COR-L47 (cell line): ENCODE measurements at regions not wholly inside any gene's neighbourhood (a gene's known extent, or its start where the extent isn't known, plus 50 kb on each side); places are given as distances from the start of the nearest gene placed in this dataset.
"Not testable (repeated sequence)": the region's sequence is repeated elsewhere in the genome, so short reads cannot be mapped to it uniquely, and the experiment has no call there.

Experiments
- DNase-seq: peaks from one replicate; lab custom pipeline; 2025; lab: John Stamatoyannopoulos, UW

DNA sequence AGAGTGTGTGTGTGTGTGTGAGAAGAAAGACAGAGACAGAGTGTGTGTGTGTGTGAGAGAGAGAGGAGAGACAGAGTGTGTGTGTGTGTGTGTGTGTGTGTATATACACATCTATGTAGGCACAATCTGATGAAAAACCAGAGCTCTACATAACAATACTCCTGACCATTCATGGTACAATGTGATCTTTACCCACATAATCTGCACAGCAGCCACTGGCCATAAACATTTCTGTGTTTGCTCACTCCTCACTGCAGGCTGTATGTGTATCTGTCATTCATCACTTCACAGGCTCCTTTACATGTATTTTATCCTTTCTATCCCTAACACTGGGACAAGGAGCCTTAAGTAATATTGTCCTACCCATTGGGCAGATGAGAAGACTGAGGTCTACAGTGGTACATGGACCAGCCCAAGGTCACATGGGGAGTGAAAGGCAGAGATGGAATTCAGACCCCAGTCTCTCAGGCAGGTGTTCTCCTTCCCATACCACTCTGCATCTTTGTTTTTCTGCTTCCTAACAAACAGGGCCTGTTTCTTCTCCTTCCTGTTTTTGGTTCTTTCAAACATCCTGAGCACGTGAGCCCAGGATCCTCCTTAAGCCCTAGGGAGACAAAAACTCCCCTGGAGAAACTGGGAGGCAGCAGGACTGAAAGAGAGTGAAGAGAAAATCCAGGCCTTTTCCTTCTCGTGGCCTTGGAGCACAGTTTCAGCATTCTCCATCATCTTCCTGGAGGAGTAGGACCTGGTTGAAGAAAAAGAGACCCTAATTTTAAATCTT lies 201.7 kb upstream of the MSX2 start:
- DNase-seq: no peak

DNA sequence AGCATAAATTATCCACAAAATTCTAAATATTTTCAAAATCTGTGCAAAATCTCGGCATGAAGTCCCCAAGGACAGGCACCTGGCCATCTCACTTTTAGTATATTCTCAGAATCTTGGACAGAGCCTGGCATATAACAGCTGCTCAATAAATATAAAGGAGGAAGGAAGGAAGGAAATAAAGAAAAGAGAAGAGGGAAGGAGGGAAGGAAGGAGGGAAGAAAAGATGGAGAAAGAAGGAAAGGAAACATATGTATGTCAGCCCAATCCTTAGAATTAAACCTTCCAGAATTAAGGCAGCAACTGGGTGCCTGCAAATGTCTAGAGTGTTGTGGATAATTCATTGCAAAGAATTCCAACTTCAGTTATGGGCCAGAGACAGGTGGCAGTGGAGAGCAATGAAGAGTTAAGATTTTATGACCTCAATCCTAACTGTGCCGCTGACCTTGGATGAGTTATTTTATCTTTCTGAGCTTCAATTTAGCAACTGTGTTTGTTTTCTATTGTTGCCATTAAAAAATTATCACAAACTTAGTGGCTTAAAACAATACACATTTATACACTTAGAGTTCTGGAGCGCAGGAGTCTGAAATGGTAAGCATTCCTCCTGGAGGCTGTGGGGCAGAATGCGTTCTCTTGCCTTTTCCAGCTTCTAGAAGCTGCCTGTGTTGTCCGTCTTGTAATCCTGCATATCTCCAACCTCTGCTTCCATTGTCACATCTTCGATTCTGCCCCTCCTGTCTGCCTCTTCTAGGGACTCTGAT lies 200.9 kb upstream of the MSX2 start:
- no peak for DNase-seq

DNA sequence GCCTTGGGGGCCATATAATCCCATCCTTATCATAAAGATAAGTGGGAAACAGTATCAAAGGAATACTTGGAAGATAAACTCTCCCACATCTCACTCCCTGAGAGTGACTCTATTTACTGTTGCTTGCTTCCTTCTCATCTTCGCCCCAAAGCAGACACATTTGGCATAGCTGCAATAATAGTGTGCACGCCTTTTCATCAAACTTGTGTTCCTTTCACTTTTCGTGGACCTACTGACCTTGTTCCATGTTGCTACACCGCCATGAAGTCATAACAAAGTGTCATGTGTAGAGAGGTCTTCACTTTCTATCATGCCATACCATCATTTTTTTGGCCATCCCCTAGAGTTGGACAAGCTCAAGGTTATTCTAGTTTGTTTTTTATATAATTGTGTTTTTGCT lies 200.0 kb upstream of the MSX2 start:
- no peak for DNase-seq

DNA sequence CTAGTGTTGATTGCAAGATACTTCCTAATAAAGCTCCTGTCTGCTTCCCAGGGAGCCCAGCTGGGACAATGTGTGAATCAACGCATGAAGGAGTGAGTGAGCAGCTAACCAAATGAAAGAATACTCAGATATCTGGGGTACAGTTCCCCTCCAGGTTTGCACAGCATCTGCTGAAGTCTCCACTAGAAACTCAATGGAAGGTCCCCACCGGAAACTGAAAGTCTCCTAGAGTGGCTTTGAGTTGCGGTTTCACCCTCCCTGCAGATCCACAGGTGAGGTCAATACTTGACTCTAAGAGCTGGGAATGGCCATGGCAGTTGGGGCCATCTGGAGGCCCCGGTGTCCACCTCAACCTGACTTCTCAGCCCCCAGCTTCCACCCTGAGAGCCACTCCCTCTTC lies 198.2 kb upstream of the MSX2 start:
- DNase-seq: no peak

DNA sequence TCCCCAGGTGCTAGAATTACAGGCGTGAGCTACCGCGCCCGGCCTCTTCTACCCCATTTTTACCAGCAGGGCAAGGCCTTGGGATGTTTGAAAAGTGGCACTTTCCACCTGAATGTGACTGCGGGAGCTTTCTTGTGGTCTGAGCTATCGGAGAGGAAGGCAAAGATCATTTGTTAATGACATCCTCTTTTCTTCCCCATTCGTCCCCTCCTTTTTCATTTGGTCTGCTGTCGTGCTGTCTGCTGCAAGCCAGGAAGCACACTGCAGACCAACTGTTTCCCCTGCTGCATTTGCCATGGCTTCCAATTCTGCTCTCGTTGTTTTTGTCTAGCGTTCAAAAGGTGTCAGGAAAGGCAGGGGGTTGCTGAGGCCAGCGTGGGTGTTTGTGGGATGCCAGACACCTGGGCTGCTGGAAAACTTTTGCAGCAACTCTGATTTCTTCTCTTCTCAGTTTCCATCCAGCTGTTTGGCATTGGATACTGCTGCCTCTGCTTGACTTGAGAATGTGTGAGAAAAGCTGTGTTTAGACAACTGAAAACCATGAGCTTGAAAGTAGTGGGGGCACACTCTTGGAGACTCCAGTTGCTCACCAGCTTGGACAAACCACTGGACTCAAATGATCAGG lies 196.4 kb upstream of the MSX2 start:
- DNase-seq: no peak

DNA sequence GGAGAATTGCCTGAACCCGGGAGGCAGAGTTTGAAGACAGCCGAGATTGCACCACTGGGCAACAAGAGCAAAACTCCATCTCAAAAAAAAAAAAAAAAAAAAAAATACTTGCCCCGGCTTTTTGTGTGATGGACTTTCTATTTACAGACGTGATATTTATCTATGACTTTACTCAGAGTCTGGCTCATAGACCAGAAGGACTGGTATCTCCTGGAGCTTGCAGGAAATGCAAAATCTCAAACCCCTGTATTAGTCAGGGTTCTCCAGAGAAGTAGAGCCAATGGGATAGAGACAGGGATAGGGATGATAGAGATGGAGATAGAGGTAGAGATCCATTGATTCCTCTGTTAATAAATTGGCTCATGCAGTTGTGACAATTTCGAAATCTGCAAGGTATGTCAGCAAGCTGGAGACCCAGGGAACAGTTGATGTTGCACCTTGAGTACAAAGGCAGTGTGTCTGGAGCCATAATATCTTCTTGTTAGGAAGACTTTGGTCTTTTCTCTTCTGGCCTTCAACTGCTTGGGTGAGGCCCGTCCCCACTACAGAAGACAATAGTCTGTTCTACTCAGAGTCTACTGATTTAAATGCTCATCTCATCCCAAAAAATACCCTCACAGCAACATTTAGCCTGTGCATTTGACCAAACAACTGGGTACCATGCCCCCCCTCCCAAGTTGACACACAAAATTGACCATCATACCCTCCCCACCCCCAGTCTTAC lies 195.4 kb upstream of the MSX2 start:
- no peak for DNase-seq

DNA sequence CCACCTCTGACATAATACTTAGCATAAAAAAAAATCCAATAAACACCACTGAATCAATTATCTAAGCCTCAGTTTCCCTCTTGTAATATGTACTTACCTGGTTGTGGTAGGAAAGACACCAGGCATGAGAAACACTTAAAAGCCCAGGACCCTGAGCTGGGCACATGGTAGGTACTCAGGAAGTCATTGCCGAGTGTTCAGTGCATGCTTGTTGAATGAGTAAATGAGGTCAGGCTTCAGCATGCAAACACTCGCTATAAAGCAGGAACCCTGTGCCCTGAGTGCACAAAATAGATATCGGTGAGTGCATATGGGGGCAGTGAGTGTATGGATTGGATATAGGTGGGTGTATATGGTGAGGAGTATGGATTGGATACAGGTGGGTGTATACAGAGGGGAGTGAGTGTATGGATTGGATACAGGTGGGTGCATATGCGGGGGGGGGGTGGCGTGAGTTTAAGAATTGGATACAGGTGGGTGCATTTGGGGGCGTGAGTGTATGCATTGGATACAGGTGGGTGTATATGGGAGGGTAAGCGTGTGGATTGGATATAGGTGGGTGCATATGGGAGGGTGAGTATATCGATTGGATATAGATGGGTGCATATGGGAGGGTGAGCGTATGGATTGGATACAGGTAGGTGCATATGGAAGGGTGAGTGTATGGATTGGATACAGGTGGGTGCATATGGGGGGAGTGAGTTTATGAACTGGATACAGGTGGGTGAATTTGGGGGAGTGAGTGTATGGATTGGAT lies 194.3 kb upstream of the MSX2 start:
- no peak for DNase-seq

DNA sequence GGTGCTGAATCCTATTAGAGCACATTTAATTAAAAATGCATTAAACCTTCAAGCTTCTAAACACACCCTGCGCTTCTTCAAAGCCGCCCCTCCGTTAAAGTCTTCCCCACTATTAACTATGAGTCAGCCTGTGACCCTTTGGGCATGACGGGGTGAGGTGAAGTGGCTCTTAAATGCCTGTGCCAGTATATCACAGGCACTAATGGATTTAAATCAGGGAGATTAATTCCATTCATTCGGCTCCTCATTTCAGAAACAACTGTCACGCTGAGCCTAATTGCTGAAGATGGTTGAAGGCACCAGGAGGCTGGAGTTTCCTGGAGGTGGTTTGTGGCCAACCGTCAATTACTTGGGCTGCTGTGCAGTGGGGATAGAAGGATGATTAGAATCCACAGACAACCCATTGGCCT lies 192.6 kb upstream of the MSX2 start:
- peak; percentile 92 for DNase-seq

DNA sequence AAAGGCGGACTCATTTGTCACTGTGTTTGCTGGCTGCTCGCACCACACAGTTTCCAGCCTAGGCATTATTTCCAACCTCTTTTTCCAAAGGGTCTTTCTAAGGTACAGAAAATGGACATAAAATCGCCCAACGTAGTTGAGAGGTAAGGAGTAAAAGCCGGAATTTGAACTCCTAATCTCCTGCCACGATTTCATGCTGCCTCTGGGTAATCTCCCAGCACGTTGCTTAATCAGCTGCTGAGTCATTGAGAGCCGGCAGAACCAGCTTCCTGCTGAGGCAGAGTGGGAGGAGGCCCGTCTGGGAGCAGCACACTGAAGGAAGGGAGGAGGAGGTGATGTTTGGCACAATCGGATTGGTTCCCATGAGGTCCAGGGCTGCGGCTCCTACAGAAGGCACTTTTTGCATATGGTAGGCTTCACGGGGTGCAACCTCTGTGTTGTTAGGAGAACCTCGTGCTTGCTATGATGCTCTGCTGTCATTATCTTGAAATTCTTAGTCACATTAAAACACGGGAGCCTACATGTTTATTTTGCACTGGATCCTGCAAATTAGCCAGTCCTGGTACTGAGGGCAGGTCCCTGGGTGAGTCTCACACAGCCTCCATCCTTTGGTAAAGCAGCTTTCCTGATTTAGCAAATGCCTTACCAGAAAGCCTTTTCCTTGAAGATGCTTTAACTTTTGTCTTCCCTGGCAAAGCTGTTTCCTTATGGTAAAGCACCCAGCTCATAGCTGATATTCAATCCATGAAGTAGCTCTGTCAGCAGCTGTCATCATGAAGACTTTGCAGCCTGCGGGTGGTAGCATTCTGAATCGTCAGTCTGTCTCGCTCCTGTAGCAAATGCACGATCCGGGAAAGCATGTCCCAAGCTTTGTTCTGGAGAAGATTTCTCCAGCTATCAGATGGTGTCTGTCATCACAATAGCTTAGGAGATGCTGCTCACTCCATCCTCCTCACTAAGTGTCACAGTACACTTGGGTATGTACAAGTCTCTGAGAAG lies 191.6 kb upstream of the MSX2 start:
- DNase-seq: peak; percentile 94

DNA sequence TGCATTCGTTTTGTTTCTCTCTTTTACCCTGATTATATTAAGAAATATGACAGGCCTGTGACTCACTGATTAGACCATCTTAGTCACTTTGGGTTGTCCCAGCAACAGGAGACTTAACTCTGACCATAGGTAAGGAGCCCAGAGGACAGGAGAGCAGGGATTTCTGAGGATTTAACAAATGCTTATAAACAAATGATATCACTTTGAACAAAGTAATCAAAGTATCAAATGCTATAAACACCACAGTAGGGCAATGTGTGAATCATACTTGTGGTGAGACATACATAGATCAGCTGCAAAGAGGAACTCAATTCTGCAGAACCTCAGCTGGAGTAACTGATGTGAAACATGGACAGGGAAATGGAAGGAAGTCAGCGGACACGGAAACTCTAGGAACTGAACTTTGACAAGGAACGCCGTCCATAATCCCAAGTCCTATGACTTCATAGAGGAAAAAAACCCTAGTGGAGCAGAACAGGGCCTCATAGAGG lies 190.6 kb upstream of the MSX2 start:
- DNase-seq: no peak

DNA sequence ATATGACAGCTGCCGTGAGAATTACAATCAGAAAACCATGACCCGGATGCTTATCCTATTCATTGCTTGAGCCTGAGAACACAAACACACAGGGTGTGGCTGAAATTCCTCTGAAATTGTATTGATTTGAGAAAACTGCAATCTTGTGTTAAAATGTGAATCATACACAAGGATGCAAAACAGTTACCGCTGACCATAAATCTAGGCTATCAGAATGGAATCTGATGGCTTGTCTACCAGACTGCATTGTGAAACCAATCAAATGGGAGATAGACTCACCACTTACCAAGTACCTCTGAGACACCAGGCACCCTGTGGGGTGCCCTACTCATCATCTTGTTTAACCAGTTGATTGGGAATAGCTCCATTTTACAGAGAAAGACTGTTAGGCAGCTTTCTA lies 188.7 kb upstream of the MSX2 start:
- no peak for DNase-seq

DNA sequence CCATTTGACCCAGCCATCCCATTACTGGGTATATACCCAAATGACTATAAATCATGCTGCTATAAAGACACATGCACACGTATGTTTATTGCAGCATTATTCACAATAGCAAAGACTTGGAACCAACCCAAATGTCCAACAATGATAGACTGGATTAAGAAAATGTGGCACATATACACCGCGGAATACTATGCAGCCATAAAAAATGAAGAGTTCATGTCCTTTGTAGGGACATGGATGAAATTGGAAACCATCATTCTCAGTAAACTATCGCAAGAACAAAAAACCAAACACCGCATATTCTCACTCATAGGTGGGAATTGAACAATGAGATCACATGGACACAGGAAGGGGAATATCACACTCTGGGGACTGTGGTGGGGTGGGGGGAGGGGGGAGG lies 184.6 kb upstream of the MSX2 start:
- DNase-seq: not testable (repeated sequence)

DNA sequence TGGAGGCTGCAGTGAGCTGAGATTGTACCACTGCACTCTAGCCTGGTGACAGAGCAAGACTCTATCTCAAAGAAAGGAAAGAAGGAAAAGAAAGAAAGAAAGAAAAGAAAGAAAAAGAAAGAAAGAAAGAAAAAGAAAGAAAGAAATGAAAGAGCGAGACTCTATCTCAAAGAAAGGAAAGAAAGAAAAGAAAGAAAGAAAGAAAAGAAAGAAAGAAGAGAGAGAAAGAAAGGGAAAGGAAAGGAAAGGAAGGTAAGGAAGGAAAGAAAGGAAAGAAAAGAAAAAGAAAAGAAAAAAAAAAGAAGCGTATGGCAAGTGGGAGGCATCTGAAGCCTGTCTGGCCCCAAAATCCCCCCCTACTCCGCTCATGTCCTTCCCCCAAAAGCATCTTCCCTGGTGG lies 182.3 kb upstream of the MSX2 start:
- no peak for DNase-seq

DNA sequence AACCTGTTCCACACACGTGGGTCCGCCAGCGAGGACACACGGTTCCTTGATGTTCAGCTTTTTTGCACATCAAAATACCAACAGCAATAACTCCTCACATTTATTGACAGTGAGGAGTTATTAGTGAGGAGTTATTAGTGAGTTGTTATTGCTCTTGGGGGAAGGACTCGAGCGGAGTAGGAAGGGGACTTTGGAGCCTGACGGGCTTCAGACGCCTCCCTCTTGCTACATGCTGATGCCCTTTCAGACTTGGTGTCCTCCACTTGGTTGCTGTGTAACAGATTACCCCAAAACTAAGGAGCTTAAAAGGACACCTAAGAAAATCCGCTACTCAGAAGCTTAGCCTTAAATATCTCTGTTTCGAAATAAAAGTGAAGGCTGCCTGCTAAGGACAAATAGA lies 181.9 kb upstream of the MSX2 start:
- no peak for DNase-seq

DNA sequence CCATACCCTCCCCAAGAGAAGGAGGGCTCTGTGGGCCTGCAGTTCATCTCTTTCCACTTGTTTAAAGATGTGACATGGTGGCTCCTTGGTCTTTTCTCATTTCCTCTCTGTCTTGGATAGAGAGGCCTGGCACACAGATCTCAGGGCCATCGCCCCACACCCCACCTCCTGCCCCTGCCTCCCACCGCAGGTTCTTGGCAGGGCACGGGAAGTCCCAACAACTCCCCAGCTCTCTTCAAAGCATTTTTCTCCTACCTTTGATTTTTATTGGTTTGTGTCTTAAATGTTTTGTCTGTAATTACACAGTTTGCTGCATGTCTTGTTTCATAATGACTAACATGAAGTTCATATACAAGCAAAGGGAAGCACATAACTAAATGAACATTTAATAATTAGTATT lies 178.5 kb upstream of the MSX2 start:
- no peak for DNase-seq

DNA sequence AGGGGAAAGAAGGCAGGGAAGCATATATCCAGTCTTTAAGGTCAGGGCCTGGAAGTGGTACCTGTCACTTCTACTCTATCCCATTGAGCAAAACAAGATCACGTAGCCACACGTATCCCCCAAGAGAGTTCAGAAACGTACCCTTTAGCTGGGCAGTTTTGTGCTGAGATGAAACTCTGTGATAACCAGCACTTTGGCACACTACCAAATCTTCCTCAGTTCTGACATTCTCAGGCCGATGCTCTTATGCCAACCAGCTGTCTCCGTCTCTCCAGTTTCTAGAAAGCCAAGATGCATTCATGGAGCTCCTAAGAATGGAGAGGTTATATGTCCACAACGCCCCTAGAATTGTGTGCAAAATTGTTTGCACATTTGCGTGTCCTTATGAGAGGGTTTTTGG lies 176.6 kb upstream of the MSX2 start:
- DNase-seq: no peak

DNA sequence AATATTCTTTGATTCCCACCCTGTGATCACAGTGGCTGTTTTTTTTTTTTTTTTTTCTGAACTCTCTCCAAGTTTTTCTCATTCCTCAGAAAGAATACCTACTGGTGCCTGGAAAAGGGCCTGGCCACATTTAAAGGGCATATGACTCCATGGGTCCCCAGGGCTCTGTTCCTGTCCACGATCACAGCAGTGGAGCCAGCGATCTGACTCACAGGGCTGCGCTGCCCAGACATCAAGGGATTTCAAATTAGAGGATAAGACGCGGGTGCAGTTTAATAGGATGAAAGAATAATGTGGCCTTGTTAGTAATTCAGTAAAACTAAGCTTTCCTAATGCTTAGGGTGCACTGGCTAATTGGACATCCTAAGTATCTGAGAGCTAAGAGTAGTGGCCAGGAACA lies 175.1 kb upstream of the MSX2 start:
- DNase-seq: no peak

DNA sequence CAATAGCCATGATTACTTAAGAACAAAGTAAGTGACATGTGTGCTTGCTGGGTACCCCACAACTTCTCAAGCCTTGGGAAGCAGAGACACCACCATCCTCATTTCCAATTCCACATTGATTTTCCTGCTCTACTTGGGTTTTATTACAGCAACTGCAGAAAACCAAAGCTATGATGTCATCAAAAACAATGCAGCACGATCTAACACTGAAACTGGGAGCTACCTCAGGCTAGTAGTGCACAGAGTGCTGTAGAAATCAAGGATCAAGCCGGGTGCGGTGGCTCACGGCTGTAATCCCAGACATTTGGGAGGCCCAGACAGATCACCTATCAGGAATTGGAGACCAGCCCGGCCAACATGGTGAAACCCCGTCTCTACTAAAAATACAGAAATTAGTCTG lies 174.4 kb upstream of the MSX2 start:
- DNase-seq: no peak

DNA sequence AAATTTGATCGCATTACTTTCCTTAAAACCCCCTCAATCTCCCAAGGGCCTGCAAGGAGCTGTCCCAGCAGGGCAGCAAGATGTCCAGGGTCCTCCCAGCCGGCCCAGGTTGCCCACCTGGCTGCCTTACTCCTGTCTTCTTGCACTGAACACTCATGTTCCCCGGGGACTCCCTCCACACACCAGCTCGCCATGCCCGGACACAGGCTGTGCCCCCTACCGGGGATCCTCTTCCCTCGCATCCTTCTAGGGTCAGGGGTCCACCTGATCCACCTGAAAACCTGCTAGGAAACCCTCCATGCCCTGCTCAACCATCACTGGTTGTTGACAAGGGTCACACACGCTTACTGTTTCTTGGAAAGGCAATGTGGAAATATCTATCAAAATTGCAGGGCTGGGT lies 172.0 kb upstream of the MSX2 start:
- DNase-seq: no peak

DNA sequence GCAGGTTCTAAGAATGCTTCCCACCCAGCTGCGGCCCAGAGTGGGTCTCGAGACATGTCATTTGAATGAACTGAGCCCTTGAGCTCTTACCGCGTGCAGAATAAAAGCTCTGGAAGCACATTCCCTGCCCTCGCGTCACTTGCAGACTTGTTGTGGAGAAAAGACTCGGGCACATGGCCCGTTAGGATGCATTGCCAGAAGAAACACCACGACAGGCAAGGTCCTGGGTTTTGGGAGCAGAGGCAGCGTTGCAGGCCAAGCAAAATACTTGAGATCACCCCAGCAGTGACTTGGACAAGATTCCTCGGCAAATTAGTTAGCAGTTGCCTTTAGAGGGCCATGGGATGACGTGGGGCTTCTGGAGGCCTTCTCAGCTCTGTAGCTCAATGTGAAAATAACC lies 170.8 kb upstream of the MSX2 start:
- DNase-seq: no peak
